HEK293 (cell line): ENCODE measurements at regions not wholly inside any gene's neighbourhood (a gene's known extent, or its start where the extent isn't known, plus 50 kb on each side); places are given as distances from the start of the nearest gene placed in this dataset.

Source experiments
- CTCF ChIP-seq: fragments of 450-650 bp; formaldehyde crosslinking; IDR thresholded peaks from 2 replicates; pipeline ENCODE4 v1.5.1; 2016; ENCODE audit warnings: missing biosample characterization, missing genetic modification characterization
- KLF1 ChIP-seq: fragments of 450-650 bp; formaldehyde crosslinking; IDR thresholded peaks from 2 replicates; pipeline ENCODE4 v1.5.1; 2016; ENCODE audit warnings: missing biosample characterization, missing genetic modification characterization
- KLF7 ChIP-seq: fragments of 450-650 bp; formaldehyde crosslinking; IDR thresholded peaks from 2 replicates; pipeline ENCODE4 v1.5.1; 2016; ENCODE audit warnings: missing biosample characterization, missing genetic modification characterization, borderline replicate concordance
- MEIS1 ChIP-seq: sonication (generic); formaldehyde crosslinking; IDR thresholded peaks from 2 replicates; pipeline ENCODE4 v1.8.1; 2022; ENCODE audit warnings: missing genetic modification reagents, mild to moderate bottlenecking, borderline replicate concordance
- REST ChIP-seq: fragments of 450-650 bp; formaldehyde crosslinking; IDR thresholded peaks from 2 replicates; pipeline ENCODE4 v1.5.1; 2016; ENCODE audit warnings: missing biosample characterization, missing genetic modification characterization
- ZBTB11 ChIP-seq: fragments of 450-650 bp; formaldehyde crosslinking; conservative IDR thresholded peaks from 2 replicates; pipeline ENCODE4 v1.5.1; 2016; ENCODE audit warnings: low read depth, missing biosample characterization, missing genetic modification characterization
- ZNF23 ChIP-seq: fragments of 450-650 bp; formaldehyde crosslinking; IDR thresholded peaks from 2 replicates; pipeline ENCODE4 v1.5.1; 2016; ENCODE audit warnings: missing biosample characterization, missing genetic modification characterization, borderline replicate concordance
- ZNF292 ChIP-seq: fragments of 450-650 bp; formaldehyde crosslinking; IDR thresholded peaks from 2 replicates; pipeline ENCODE4 v1.5.1; 2016; ENCODE audit warnings: low read depth, missing biosample characterization, missing genetic modification characterization, borderline replicate concordance
- ZNF768 ChIP-seq: fragments of 450-650 bp; formaldehyde crosslinking; IDR thresholded peaks from 2 replicates; pipeline ENCODE4 v1.5.1; 2018; ENCODE audit warnings: missing biosample characterization, mild to moderate bottlenecking, missing genetic modification characterization

GRCh38 chr15:69987492-69988489 lies 109.9 kb downstream of the TLE3 start:
- TF ChIP-seq CTCF (tag by site-specific recombination) (no peak), ZNF768 (tag by site-specific recombination) (no peak), ZNF23 (tag by site-specific recombination) (no peak), KLF7 (tag by site-specific recombination) (no peak), ZBTB11 (no peak), KLF1 (tag by site-specific recombination) (no peak), MEIS1 (CRISPR knock-in tag) (no peak), ZNF292 (tag by site-specific recombination) (no peak), REST (tag by site-specific recombination) (no peak)
